ENCODE measurements at regions not wholly inside any gene's neighbourhood (a gene's known extent, or its start where the extent isn't known, plus 50 kb on each side); places are given as distances from the start of the nearest gene placed in this dataset.
"Not testable (repeated sequence)": the region's sequence is repeated elsewhere in the genome, so short reads cannot be mapped to it uniquely, and the experiment has no call there.

- DNase-seq (ENCODE audit: low spot score), result no peak
These were observed 99.9 kb upstream of the SERBP1 start for GRCh38 chr1:67530071-67530470.

- peak; percentile 58 for DNase-seq (ENCODE audit: low spot score)
These were observed 102.4 kb upstream of the SERBP1 start for GRCh38 chr1:67532452-67533216.

- no peak for DNase-seq (ENCODE audit: low spot score)
These were observed 104.4 kb upstream of the SERBP1 start for GRCh38 chr1:67534627-67535065.

GRCh38 chr1:67535474-67535873 lies 105.3 kb upstream of the SERBP1 start:
- DNase-seq (ENCODE audit: low spot score), result peak; percentile 31

- peak; percentile 72 for DNase-seq (ENCODE audit: low spot score)
These were observed 106.9 kb upstream of the SERBP1 start for GRCh38 chr1:67536957-67537666.

DNA sequence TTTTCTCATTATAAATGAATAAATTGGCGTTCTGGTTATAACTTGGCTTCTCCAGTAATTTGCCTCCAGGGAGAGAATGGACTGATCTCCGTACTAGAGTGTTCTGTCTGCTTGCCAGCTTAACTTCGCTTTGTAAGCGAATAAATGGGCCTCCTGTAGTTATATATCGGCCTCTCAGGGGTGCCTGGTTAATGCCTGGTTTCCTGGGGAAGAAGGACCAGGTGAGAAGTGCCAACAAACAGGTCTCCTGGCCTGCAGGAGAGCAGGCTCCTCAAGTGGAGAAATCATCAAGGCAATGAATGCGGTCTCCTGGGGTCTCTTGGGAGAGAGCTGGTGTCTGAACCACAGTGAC lies 107.4 kb upstream of the SERBP1 start:
- DNase-seq (ENCODE audit: low spot score), result no peak

DNA sequence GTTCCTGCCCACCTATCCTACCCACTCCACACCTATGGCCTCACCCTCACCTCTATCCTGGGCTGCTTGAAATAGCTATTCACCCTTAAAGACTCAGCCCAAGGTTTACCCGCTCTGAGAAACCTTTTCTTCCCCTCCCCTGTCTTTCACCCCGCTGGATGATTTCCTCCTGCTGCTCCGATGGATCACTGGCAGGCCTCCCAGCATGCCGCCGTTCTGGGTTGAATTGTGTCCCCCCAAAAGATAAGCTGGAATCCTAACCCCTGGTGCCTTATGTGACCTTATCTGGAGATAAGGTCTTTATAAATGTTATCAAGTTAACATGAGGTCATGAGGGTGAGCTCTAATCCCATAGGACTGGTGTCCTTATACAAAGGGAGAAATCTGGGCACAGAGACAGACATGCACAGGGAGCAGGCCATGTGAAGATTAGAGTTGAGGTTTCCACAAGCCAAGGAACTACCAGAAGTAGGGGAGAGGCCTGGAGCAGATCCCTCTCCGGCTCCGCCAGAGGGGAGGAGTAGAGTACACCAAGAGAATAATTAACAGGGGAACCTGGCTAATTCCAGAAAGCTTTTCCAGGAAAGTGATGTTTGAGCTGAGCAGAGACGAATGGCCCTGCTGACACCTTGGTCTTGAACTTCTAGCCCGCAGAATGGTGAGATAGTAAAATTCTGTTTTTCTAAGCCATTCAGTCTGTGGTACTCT lies 110.0 kb upstream of the SERBP1 start:
- DNase-seq (ENCODE audit: low spot score), result no peak

DNA sequence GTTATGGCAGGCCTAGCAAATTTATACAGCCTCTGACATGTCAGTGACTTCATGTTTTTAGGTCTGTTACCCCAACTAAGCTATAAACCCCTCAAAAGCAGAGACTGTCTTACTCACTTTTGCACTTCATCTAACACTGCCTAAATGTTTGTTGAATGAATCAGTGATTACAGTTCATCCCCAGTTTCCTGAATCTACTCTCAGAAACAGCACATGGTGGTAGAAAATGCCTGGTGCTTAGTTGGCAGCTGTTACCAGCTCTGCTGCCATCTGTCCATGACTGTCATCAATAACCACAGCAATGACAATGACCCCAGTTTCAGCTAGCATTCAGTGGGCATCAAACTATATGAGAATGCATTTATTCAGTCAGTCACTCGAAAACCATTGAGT lies 110.5 kb upstream of the SERBP1 start:
- no peak for DNase-seq (ENCODE audit: low spot score)

GRCh38 chr1:67542747-67543146 lies 112.5 kb upstream of the SERBP1 start:
- DNase-seq (ENCODE audit: low spot score), result no peak

- DNase-seq (ENCODE audit: low spot score), result no peak
These were observed 114.7 kb upstream of the SERBP1 start for GRCh38 chr1:67544921-67545320.

- no peak for DNase-seq (ENCODE audit: low spot score)
These were observed 115.2 kb upstream of the SERBP1 start for GRCh38 chr1:67545364-67545763.

DNA sequence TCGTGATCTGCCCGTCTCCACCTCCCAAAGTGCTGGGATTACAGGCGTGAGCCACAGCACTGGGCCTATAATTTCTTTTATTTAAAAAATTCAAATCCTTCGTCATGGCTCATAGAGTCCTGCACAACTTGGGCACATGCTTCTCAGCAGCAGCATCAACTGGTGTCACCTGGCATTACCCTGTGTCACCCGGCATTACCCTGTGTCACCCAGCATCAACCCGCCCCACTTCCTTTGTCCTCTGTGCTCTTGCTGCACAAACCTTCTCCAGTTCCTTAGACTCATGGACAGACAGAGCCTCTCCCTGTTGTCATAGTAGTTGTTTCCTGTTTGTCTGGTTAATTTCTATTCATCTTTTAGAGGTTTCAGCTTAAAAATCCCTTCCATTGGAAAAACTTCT lies 121.2 kb upstream of the SERBP1 start:
- DNase-seq (ENCODE audit: low spot score), result no peak

DNA sequence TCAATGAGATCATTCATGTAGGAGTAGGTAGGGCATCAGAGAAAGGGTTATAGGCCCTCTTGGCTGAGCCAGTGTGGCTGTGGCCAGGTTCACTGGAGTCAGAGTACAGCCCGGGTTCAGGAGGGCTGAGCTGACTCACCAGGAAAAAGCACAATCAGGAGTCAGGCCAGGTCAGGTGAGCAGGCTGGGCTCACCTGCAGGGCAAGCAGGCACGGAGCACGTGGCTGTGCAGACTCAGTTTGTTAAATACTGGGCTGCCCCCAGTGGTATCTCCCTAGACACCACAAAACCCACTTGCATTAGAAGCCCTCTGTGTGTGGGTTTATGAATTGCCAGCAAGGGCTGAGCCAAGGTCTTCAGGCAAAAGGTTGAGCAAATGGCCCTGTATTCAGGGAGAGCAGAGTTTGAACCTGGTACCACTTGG lies 122.1 kb upstream of the SERBP1 start:
- DNase-seq (ENCODE audit: low spot score), result no peak

- not testable (repeated sequence) for DNase-seq (ENCODE audit: low spot score)
These were observed 124.0 kb upstream of the SERBP1 start for GRCh38 chr1:67554204-67554603.

DNA sequence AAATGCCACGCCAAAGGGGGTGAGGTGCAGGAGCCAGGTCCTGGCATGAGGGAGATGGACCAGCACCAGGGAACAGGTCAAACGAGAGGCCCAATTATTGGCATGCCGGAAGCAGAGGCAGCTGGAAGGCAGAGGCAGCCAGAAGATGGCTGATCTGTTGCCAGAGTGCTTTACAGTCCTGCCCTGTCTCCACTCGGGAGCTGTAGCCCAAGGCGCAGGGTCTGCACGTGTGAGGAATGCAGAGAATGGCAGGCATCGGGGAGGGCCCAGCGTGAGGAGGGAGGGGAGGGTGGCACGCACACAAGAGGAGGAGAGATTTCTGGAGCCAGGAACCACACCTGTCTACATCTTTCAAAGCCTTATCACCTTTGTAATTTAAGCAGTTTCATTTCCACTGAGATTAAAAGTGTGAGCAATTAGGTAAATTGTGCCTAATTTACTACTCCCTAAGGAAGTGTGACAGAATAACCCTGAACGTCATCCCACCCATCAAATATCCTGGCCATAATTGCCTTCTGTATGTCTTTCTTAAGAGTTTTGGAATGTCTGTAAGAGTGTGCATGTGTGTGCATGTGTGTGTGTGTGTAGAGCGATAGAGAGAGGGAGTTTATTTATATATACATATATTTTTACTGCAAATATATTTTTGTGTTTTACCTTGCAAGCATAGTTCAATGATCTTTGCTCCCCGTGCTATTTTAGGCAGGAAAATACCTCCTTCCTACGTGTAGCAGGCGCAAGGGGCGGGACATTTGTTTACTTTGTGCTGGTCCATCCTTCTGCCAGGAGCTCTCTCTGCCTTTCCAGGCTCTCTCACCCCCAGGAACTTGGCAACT lies 125.5 kb upstream of the SERBP1 start:
- no peak for DNase-seq (ENCODE audit: low spot score)

GRCh38 chr1:67556297-67556900 lies 126.2 kb upstream of the SERBP1 start:
- no peak for DNase-seq (ENCODE audit: low spot score)

DNA sequence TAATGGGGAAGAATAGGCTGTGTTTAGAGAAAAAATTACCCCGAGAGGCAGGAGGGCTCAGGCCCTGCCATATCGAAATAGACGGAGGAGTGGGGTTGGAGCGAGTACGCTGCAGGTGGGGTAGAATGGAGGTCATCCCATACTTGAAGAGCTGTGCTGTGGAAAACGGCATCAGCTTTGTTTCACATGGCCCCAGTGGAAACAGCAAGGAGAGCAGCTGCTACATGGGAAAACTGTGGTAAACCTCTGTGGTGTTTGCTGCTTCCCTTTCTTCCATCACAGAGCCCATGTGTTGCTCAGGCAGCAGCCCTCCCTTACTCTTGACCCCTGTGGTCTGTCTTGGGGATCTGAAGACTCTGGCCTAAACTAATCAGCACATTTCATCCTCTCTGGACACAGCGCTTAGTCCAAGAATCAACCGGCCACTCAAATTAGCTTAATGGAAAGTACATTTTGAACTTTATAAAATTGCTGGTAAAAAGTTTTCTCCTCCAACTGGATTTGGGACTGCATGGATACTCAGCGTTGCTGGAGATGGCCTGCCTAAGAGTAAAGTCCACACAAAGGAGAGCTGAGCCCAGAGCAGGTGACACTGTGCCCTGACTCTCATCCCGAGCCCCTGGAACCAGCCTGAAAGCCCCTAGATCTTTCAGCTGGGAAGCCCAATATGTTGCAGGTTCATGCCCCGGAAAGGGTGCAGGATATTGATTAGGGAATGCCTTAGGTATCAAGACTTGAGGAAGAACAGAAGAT lies 127.1 kb upstream of the GADD45A start:
- DNase-seq (ENCODE audit: low spot score), result no peak

GRCh38 chr1:67558449-67559193 lies 126.4 kb upstream of the GADD45A start:
- no peak for DNase-seq (ENCODE audit: low spot score)

- peak; percentile 62 for DNase-seq (ENCODE audit: low spot score)
These were observed 125.7 kb upstream of the GADD45A start for GRCh38 chr1:67559222-67559700.
